ENCODE measurements at regions not wholly inside any gene's neighbourhood (a gene's known extent, or its start where the extent isn't known, plus 50 kb on each side); places are given as distances from the start of the nearest gene placed in this dataset.

- TF ChIP-seq GATA3 (IDR thresholded peaks at IDR 0.05; ENCODE audit: low read depth, low read length) (no peak), GATA2 (IDR thresholded peaks at IDR 0.05; ENCODE audit: low read depth, low read length) (no peak)
Observed at GRCh38 chr11:93905384-93905783, 55.0 kb upstream of the VSTM5 start.

Data from SH-SY5Y (cell line).